Activated CD8-positive, alpha-beta T cell treated with anti-CD3 and anti-CD28 coated beads for 36 hours (primary cell): ENCODE measurements at regions not wholly inside any gene's neighbourhood (a gene's known extent, or its start where the extent isn't known, plus 50 kb on each side); places are given as distances from the start of the nearest gene placed in this dataset.

Experiments used
- ATAC-seq: fragments of 200-7000 bp; cut with Tn5 transposase; one replicate; pipeline ENCODE4 v1.10.0; 2021; ENCODE audit warnings: mild to moderate bottlenecking, moderate library complexity
- CTCF ChIA-PET: fragments of 350-600 bp; sonication (Branson Sonifier 250); formaldehyde crosslinking; loops from one replicate; lab custom pipeline; 2021; ENCODE audit warnings: antibody characterized with exemption; lab: Charles Lee
- POLR2A ChIA-PET: fragments of 350-600 bp; sonication (Branson Sonifier 250); formaldehyde crosslinking; loops from one replicate; lab custom pipeline; 2021; ENCODE audit warnings: antibody characterized with exemption; lab: Charles Lee
- DNase-seq: peaks from one replicate; pipeline ENCODE4 v3.0.0-alpha.2; 2020
- H3K27ac Mint-ChIP-seq: one replicate; pipeline ENCODE4 v1.8.0; 2021; ENCODE audit warnings: mild to moderate bottlenecking, mixed read lengths
- H3K27me3 Mint-ChIP-seq: one replicate; pipeline ENCODE4 v1.8.0; 2021; ENCODE audit warnings: mixed read lengths
- H3K36me3 Mint-ChIP-seq: one replicate; pipeline ENCODE4 v1.8.0; 2021; ENCODE audit warnings: low read depth, mixed read lengths
- H3K4me1 Mint-ChIP-seq: one replicate; pipeline ENCODE4 v1.8.0; 2021; ENCODE audit warnings: low read depth, mixed read lengths
- H3K4me3 Mint-ChIP-seq: one replicate; pipeline ENCODE4 v1.8.0; 2021; ENCODE audit warnings: mild to moderate bottlenecking, moderate library complexity, mixed read lengths
- H3K9me3 Mint-ChIP-seq: one replicate; pipeline ENCODE4 v1.8.0; 2021; ENCODE audit warnings: mixed read lengths
- CTCF ChIP-seq: fragments of 200-600 bp; IDR thresholded peaks from one replicate; pipeline ENCODE4 v1.8.0; 2022; ENCODE audit warnings: antibody characterized with exemption, mild to moderate bottlenecking
- intact Hi-C: fragments of 100-400 bp; cut with micrococcal nuclease; formaldehyde crosslinking; loops from one replicate; pipeline ENCODE4 v1.10.0; 2022

- Mint-ChIP-seq H3K9me3 (peaks cover 4% of the 10 kb centered on the region), H3K27me3 (no peaks in the 10 kb centered on the region), H3K4me1 (no peaks in the 10 kb centered on the region), H3K27ac (no peak overlapping the region), H3K4me3 (no peak overlapping the region), H3K36me3 (no peaks in the 10 kb centered on the region)
- ChIA-PET POLR2A (no interaction called here), CTCF (no interaction called here)
- DNase-seq, result no peak
- intact Hi-C loops, result no loop called here
- ATAC-seq, result no peak
- no peak for TF ChIP-seq CTCF
Observed at GRCh38 chr5:121726991-121727390, 124.7 kb upstream of the FTMT start.

- TF ChIP-seq CTCF, result no peak
- Mint-ChIP-seq H3K27me3 (no peaks in the 10 kb centered on the region), H3K9me3 (no peaks in the 10 kb centered on the region), H3K36me3 (no peaks in the 10 kb centered on the region), H3K4me3 (no peak overlapping the region), H3K4me1 (no peaks in the 10 kb centered on the region), H3K27ac (no peak overlapping the region)
- ATAC-seq (no peak), DNase-seq (no peak)
- intact Hi-C loops, result no loop called here
- CTCF ChIA-PET, result no interaction called here
- POLR2A ChIA-PET, result no interaction called here
Observed at GRCh38 chr5:121731377-121731776, 120.3 kb upstream of the FTMT start.

- intact Hi-C loops, result no loop called here
- no peak for DNase-seq
- ChIA-PET POLR2A (no interaction called here), CTCF (no interaction called here)
- H3K27ac Mint-ChIP-seq, result no peak overlapping the region
- peaks cover 2% of the 10 kb centered on the region for H3K9me3 Mint-ChIP-seq
- no peaks in the 10 kb centered on the region for H3K4me1 Mint-ChIP-seq
- TF ChIP-seq CTCF, result no peak
- no peaks in the 10 kb centered on the region for H3K27me3 Mint-ChIP-seq
- no peaks in the 10 kb centered on the region for H3K36me3 Mint-ChIP-seq
- no peak for ATAC-seq
- no peak overlapping the region for H3K4me3 Mint-ChIP-seq
Observed at GRCh38 chr5:121735618-121736017, 116.1 kb upstream of the FTMT start.

- no peaks in the 10 kb centered on the region for H3K36me3 Mint-ChIP-seq
- ChIA-PET CTCF (no interaction called here), POLR2A (no interaction called here)
- no peaks in the 10 kb centered on the region for H3K27me3 Mint-ChIP-seq
- intact Hi-C loops, result no loop called here
- H3K4me3 Mint-ChIP-seq, result no peak overlapping the region
- no peak overlapping the region for H3K27ac Mint-ChIP-seq
- no peaks in the 10 kb centered on the region for H3K4me1 Mint-ChIP-seq
- H3K9me3 Mint-ChIP-seq, result peaks cover 2% of the 10 kb centered on the region
- no peak for TF ChIP-seq CTCF
- no peak for ATAC-seq
- no peak for DNase-seq
Observed at GRCh38 chr5:121737120-121737519, 114.6 kb upstream of the FTMT start.

GRCh38 chr5:121741156-121741555 lies 110.5 kb upstream of the FTMT start:
- no peak overlapping the region for H3K4me3 Mint-ChIP-seq
- peaks cover 1% of the 10 kb centered on the region for H3K27me3 Mint-ChIP-seq
- ATAC-seq (no peak), DNase-seq (no peak)
- TF ChIP-seq CTCF, result no peak
- intact Hi-C loops, result no loop called here
- H3K36me3 Mint-ChIP-seq, result no peaks in the 10 kb centered on the region
- H3K27ac Mint-ChIP-seq, result no peak overlapping the region
- peaks cover 2% of the 10 kb centered on the region for H3K9me3 Mint-ChIP-seq
- CTCF ChIA-PET, result no interaction called here
- POLR2A ChIA-PET, result no interaction called here
- H3K4me1 Mint-ChIP-seq, result no peaks in the 10 kb centered on the region
